ENCODE measurements at regions not wholly inside any gene's neighbourhood (a gene's known extent, or its start where the extent isn't known, plus 50 kb on each side); places are given as distances from the start of the nearest gene placed in this dataset.

GRCh38 chr21:23488245-23488644 lies 2119.0 kb downstream of the MRPL39 start:
- DNase-seq (ENCODE audit: low read depth): no peak
- in situ Hi-C loops (cut with HindIII; ENCODE audit: low sequenced_read_pairs): no loop called here

DNA sequence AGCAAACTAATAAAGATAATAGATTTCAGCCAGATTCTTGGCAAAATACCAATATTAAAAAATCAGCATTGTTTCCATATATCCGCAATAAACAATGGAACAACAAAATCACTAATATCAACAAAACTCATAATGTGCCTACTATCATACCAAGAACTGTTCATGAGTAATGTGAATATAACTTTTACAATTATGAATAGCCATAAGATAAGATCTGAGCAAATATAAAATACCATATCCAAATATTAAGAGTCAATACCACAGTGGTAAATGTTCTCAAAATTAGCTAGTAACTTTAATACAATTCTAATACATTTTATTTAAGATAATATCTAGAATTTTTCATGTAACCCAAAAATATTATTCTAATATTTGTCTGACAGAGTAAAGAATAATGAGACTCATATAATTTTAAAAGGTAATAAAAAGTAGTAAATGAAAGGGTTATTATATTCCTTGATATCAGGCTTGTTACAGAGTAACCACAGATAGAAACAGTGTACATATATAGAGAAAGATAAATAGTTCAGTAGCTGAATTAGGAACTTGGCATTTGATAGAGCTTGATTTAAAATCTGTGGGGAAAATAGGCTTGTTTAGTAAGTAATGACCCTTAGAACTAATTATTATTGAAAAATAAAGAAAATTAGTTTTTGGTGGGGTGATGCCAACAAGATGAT lies 2126.6 kb downstream of the MRPL39 start:
- in situ Hi-C loops (cut with HindIII; ENCODE audit: low sequenced_read_pairs): no loop called here
- no peak for DNase-seq (ENCODE audit: low read depth)
- no peak overlapping the region for H3K4me3 ChIP-seq (ENCODE audit: low read depth, low read length)
- no peak for TF ChIP-seq CTCF (IDR thresholded peaks at IDR 0.05; ENCODE audit: low read depth, low read length, missing control alignments)

More at GRCh38 chr21:23488245-23488644, 2119.0 kb downstream of the MRPL39 start:
- TF ChIP-seq CTCF (IDR thresholded peaks at IDR 0.05; ENCODE audit: low read depth, low read length, missing control alignments): no peak
- H3K4me3 ChIP-seq (ENCODE audit: low read depth, low read length): no peak overlapping the region

DNA sequence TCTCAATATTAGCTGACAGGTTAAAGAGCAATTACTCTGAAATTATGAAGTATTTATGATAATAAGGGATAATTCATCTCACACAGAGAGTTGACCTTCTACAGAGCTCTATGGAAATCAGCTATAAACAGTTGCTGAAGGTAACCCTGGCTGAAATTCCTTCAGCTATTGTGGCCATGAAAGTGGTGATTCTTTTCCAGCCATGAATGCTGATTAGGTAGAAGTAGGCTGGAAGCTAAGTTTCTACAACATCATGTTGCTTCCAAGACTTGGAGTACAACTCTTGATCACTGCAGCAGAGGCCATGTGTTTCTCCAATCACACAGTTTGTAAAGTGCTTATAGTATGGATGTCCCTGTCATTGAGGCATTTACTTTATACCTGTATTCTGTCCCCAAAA lies 2128.9 kb downstream of the MRPL39 start:
- in situ Hi-C loops (cut with HindIII; ENCODE audit: low sequenced_read_pairs): no loop called here
- no peak for DNase-seq (ENCODE audit: low read depth)
- no peak for TF ChIP-seq CTCF (IDR thresholded peaks at IDR 0.05; ENCODE audit: low read depth, low read length, missing control alignments)
- H3K4me3 ChIP-seq (ENCODE audit: low read depth, low read length): no peak overlapping the region

- no peak overlapping the region for H3K4me3 ChIP-seq (ENCODE audit: low read depth, low read length)
- no peak for TF ChIP-seq CTCF (IDR thresholded peaks at IDR 0.05; ENCODE audit: low read depth, low read length, missing control alignments)
- DNase-seq (ENCODE audit: low read depth): no peak
- in situ Hi-C loops (cut with HindIII; ENCODE audit: low sequenced_read_pairs): no loop called here
Observed at GRCh38 chr21:23475281-23476219, 2131.7 kb downstream of the MRPL39 start.

DNA sequence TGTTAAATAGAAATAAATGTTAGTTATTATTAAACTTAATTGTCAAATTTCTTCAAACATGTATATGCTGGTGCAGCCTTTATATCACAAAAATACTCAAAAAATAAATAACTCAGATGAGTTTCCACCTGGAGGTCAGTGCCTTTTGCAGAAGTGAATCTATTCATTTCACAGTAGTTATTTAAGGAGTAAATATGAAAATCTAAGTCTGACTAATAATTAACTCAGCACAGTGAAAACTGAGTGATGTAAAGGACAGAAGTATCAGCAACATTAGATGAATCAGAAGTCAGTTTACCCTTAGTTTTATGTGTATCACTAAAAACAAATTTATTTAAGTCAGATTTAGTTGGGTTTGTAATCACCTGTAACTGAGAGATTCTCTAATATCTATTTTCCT lies 2135.4 kb downstream of the MRPL39 start:
- H3K4me3 ChIP-seq (ENCODE audit: low read depth, low read length): no peak overlapping the region
- in situ Hi-C loops (cut with HindIII; ENCODE audit: low sequenced_read_pairs): no loop called here
- no peak for DNase-seq (ENCODE audit: low read depth)
- TF ChIP-seq CTCF (IDR thresholded peaks at IDR 0.05; ENCODE audit: low read depth, low read length, missing control alignments): no peak

GRCh38 chr21:23463365-23463764 lies 2143.9 kb downstream of the MRPL39 start:
- in situ Hi-C loops (cut with HindIII; ENCODE audit: low sequenced_read_pairs): no loop called here
- DNase-seq (ENCODE audit: low read depth): no peak
- no peak overlapping the region for H3K4me3 ChIP-seq (ENCODE audit: low read depth, low read length)
- TF ChIP-seq CTCF (IDR thresholded peaks at IDR 0.05; ENCODE audit: low read depth, low read length, missing control alignments): no peak
